RKO (cell line): ENCODE measurements at regions not wholly inside any gene's neighbourhood (a gene's known extent, or its start where the extent isn't known, plus 50 kb on each side); places are given as distances from the start of the nearest gene placed in this dataset.

Experiments
- DNase-seq: peaks from one replicate; pipeline ENCODE4 v3.0.0-alpha.2; 2016; ENCODE audit warnings: low spot score

GRCh38 chr22:47787501-47788227, 1025.2 kb downstream of the TBC1D22A start:
- no peak for DNase-seq

GRCh38 chr22:47786650-47787290, 1024.3 kb downstream of the TBC1D22A start:
- DNase-seq, result no peak

- DNase-seq, result no peak
Observed at GRCh38 chr22:47784991-47785390, 1022.5 kb downstream of the TBC1D22A start.

GRCh38 chr22:47784367-47784983, 1022.0 kb downstream of the TBC1D22A start:
- no peak for DNase-seq

GRCh38 chr22:47783433-47784366, 1021.2 kb downstream of the TBC1D22A start:
- no peak for DNase-seq

- no peak for DNase-seq
Observed at GRCh38 chr22:47782328-47783075, 1020.1 kb downstream of the TBC1D22A start.

- DNase-seq, result no peak
Observed at GRCh38 chr22:47781427-47782111, 1019.1 kb downstream of the TBC1D22A start.

- no peak for DNase-seq
Observed at GRCh38 chr22:47781024-47781423, 1018.6 kb downstream of the TBC1D22A start.

GRCh38 chr22:47780281-47780875, 1017.9 kb downstream of the TBC1D22A start:
- DNase-seq, result no peak

- no peak for DNase-seq
Observed at GRCh38 chr22:47779474-47779873, 1017.0 kb downstream of the TBC1D22A start.

- no peak for DNase-seq
Observed at GRCh38 chr22:47778160-47778658, 1015.8 kb downstream of the TBC1D22A start.

GRCh38 chr22:47777426-47777825, 1015.0 kb downstream of the TBC1D22A start:
- DNase-seq, result no peak

- peak; percentile 2 for DNase-seq
Observed at GRCh38 chr22:47776329-47776728, 1013.9 kb downstream of the TBC1D22A start.

- peak; percentile 1 for DNase-seq
Observed at GRCh38 chr22:47775686-47776085, 1013.2 kb downstream of the TBC1D22A start.

GRCh38 chr22:47775191-47775590, 1012.7 kb downstream of the TBC1D22A start:
- no peak for DNase-seq

GRCh38 chr22:47773635-47774034, 1011.2 kb downstream of the TBC1D22A start:
- no peak for DNase-seq

- DNase-seq, result no peak
Observed at GRCh38 chr22:47772864-47773263, 1010.4 kb downstream of the TBC1D22A start.

GRCh38 chr22:47769652-47770051, 1007.2 kb downstream of the TBC1D22A start:
- DNase-seq, result no peak

- DNase-seq, result no peak
Observed at GRCh38 chr22:47768027-47768426, 1005.6 kb downstream of the TBC1D22A start.

- DNase-seq, result no peak
Observed at GRCh38 chr22:47767403-47767802, 1005.0 kb downstream of the TBC1D22A start.
